Keratinocyte (primary cell): ENCODE measurements at regions not wholly inside any gene's neighbourhood (a gene's known extent, or its start where the extent isn't known, plus 50 kb on each side); places are given as distances from the start of the nearest gene placed in this dataset.

Experiments used
- DNase-seq: peaks from one replicate; pipeline ENCODE4 v3.0.0-alpha.2; 2011; ENCODE audit warnings: low read depth, missing footprints, low spot score
- FAIRE-seq: peaks from 2 replicates; lab custom pipeline; 2011; peaks lifted over from hg19 to GRCh38; lab: Jason Lieb, UNC
- H2AFZ ChIP-seq: 2 replicates; pipeline ENCODE4 v1.6.0; 2012; ENCODE audit warnings: low read length, control low read depth, inconsistent platforms; ENCODE audit not compliant: control insufficient read depth
- H3K27ac ChIP-seq: 2 replicates; pipeline ENCODE4 v1.5.1; 2011; ENCODE audit warnings: low read length; ENCODE audit not compliant: control insufficient read depth, insufficient read depth
- H3K27me3 ChIP-seq: 3 replicates; pipeline ENCODE4 v1.6.0; 2011; ENCODE audit warnings: low read length; ENCODE audit not compliant: control insufficient read depth, insufficient read depth; ENCODE audit errors: extremely low read depth
- H3K36me3 ChIP-seq, 2 experiments: 2 replicates in 1 of 2; 3 replicates in 1 of 2; pipeline ENCODE4 v1.5.1; 2011; ENCODE audit warnings: low read length in 2 of 2, mild to moderate bottlenecking in 1 of 2; ENCODE audit not compliant: control insufficient read depth in 2 of 2, insufficient read depth in 2 of 2; ENCODE audit errors: extremely low read depth in 1 of 2
- H3K4me1 ChIP-seq: 3 replicates; pipeline ENCODE4 v1.5.1; 2011; ENCODE audit warnings: low read length; ENCODE audit not compliant: control insufficient read depth, insufficient read depth; ENCODE audit errors: extremely low read depth
- H3K4me2 ChIP-seq: 3 replicates; pipeline ENCODE4 v1.6.0; 2011; ENCODE audit warnings: low read depth, low read length; ENCODE audit not compliant: control insufficient read depth, insufficient read depth; ENCODE audit errors: extremely low read depth
- H3K4me3 ChIP-seq, 3 experiments: fragments of 200-600 bp in 1 of 3; sonication (generic) in 1 of 3; 2 replicates in 2 of 3; 3 replicates in 1 of 3; pipeline ENCODE4 v1.5.1; 2011 to 2016; ENCODE audit warnings: low read length in 3 of 3, mild to moderate bottlenecking in 3 of 3, control low read depth in 2 of 3, inconsistent platforms in 1 of 3, low read depth in 1 of 3, mixed read lengths in 1 of 3, mixed run types in 1 of 3, moderate library complexity in 1 of 3; ENCODE audit not compliant: control insufficient read depth in 2 of 3, insufficient read depth in 2 of 3; ENCODE audit errors: extremely low read depth in 1 of 3
- H3K79me2 ChIP-seq: 2 replicates; pipeline ENCODE4 v1.6.0; 2012; ENCODE audit warnings: low read length; ENCODE audit not compliant: control insufficient read depth, insufficient read depth
- H3K9ac ChIP-seq: 3 replicates; pipeline ENCODE4 v1.6.0; 2011; ENCODE audit warnings: low read length; ENCODE audit not compliant: control insufficient read depth, insufficient read depth; ENCODE audit errors: extremely low read depth
- H3K9me1 ChIP-seq: 3 replicates; pipeline ENCODE4 v1.6.0; 2011; ENCODE audit warnings: low read length; ENCODE audit not compliant: control insufficient read depth, insufficient read depth; ENCODE audit errors: extremely low read depth
- H3K9me3 ChIP-seq: 2 replicates; pipeline ENCODE4 v1.5.1; 2012; ENCODE audit warnings: low read depth, low read length; ENCODE audit not compliant: control insufficient read depth
- H4K20me1 ChIP-seq: 3 replicates; pipeline ENCODE4 v1.6.0; 2011; ENCODE audit warnings: low read length; ENCODE audit not compliant: control insufficient read depth, insufficient read depth; ENCODE audit errors: extremely low read depth
- CTCF ChIP-seq, 3 experiments: IDR thresholded peaks in 1 of 3; conservative IDR thresholded peaks in 1 of 3; optimal IDR thresholded peaks in 1 of 3; 2 replicates in 2 of 3; 3 replicates in 1 of 3; pipeline versions ENCODE3 to v1.5.1; 2011; ENCODE audit warnings: low read length in 3 of 3, mild to moderate bottlenecking in 3 of 3, moderate library complexity in 2 of 3, control low read depth in 1 of 3, inconsistent platforms in 1 of 3; ENCODE audit not compliant: insufficient read depth in 2 of 3; ENCODE audit errors: extremely low read depth in 1 of 3
- EZH2 ChIP-seq: IDR thresholded peaks from one replicate; pipeline ENCODE4 v1.6.1; 2012; ENCODE audit warnings: inconsistent platforms, mild to moderate bottlenecking, low read length, moderate library complexity
- dilution Hi-C: fragments of 300-500 bp; cut with MboI; formaldehyde crosslinking; loops from one replicate; pipeline ENCODE4 v1.7.0; 2020; ENCODE audit warnings: low sequenced_read_pairs; ENCODE audit not compliant: extremely low pct_ligation_motif_present

- Histone ChIP-seq H3K9me1 (no peaks in the 10 kb centered on the region), H3K9ac (no peak overlapping the region), H3K9me3 (no peaks in the 10 kb centered on the region), H2AFZ (no peak overlapping the region), H3K27ac (no peak overlapping the region), H3K27me3 (no peaks in the 10 kb centered on the region), H3K4me3 (no peak overlapping the region), H3K4me1 (no peaks in the 10 kb centered on the region), H4K20me1 (no peaks in the 10 kb centered on the region), H3K79me2 (no peaks in the 10 kb centered on the region), H3K4me2 (no peak overlapping the region), H3K36me3 (no peaks in the 10 kb centered on the region)
- no peak for FAIRE-seq
- dilution Hi-C loops, result no loop called here
- TF ChIP-seq EZH2 (no peak), CTCF (optimal IDR thresholded peaks at IDR 0.05 in 1 of 3, IDR thresholded peaks at IDR 0.05 in 1 of 3, conservative IDR thresholded peaks at IDR 0.05 in 1 of 3; ENCODE audit: extremely low read depth in 1 of 3, insufficient read depth in 2 of 3, low read length in 3 of 3) (no peak)
- DNase-seq, result no peak
These were observed 776.3 kb downstream of the TUSC7 start for GRCh38 chr3:117485841-117486240.

- dilution Hi-C loops, result no loop called here
- Histone ChIP-seq H3K4me3 (no peak overlapping the region), H3K9ac (no peak overlapping the region)
These were observed 777.4 kb downstream of the TUSC7 start for GRCh38 chr3:117486719-117487716.

More at GRCh38 chr3:117486719-117487716, 777.4 kb downstream of the TUSC7 start:
- H3K4me1 ChIP-seq, result no peaks in the 10 kb centered on the region
- no peak overlapping the region for H3K27ac ChIP-seq
- no peaks in the 10 kb centered on the region for H3K27me3 ChIP-seq
- FAIRE-seq (no peak), DNase-seq (no peak)
- H3K9me1 ChIP-seq, result no peaks in the 10 kb centered on the region
- TF ChIP-seq CTCF (optimal IDR thresholded peaks at IDR 0.05 in 1 of 3, IDR thresholded peaks at IDR 0.05 in 1 of 3, conservative IDR thresholded peaks at IDR 0.05 in 1 of 3; ENCODE audit: extremely low read depth in 1 of 3, insufficient read depth in 2 of 3, low read length in 3 of 3) (no peak), EZH2 (no peak)
- H3K4me2 ChIP-seq, result no peak overlapping the region
- no peaks in the 10 kb centered on the region for H3K9me3 ChIP-seq
- no peak overlapping the region for H2AFZ ChIP-seq
- no peaks in the 10 kb centered on the region for H3K79me2 ChIP-seq
- no peaks in the 10 kb centered on the region for H4K20me1 ChIP-seq
- H3K36me3 ChIP-seq, result no peaks in the 10 kb centered on the region
